ENCODE measurements at regions not wholly inside any gene's neighbourhood (a gene's known extent, or its start where the extent isn't known, plus 50 kb on each side); places are given as distances from the start of the nearest gene placed in this dataset.

- DNase-seq (ENCODE audit: low spot score) = no peak
Measured at GRCh38 chr6:12381587-12381986, 91.4 kb downstream of the EDN1 start.

- DNase-seq (ENCODE audit: low spot score) = no peak
Measured at GRCh38 chr6:12383448-12383847, 93.3 kb downstream of the EDN1 start.

- DNase-seq (ENCODE audit: low spot score) = no peak
Measured at GRCh38 chr6:12384357-12384912, 94.3 kb downstream of the EDN1 start.

GRCh38 chr6:12385316-12385715, 95.2 kb downstream of the EDN1 start:
- DNase-seq (ENCODE audit: low spot score) = no peak

- DNase-seq (ENCODE audit: low spot score) = no peak
Measured at GRCh38 chr6:12386816-12387215, 96.7 kb downstream of the EDN1 start.

- DNase-seq (ENCODE audit: low spot score) = no peak
Measured at GRCh38 chr6:12391472-12391871, 101.3 kb downstream of the EDN1 start.

- no peak for DNase-seq (ENCODE audit: low spot score)
Measured at GRCh38 chr6:12392490-12392889, 102.3 kb downstream of the EDN1 start.

GRCh38 chr6:12393100-12393499, 102.9 kb downstream of the EDN1 start:
- no peak for DNase-seq (ENCODE audit: low spot score)

- no peak for DNase-seq (ENCODE audit: low spot score)
Measured at GRCh38 chr6:12394170-12394569, 104.0 kb downstream of the EDN1 start.

- DNase-seq (ENCODE audit: low spot score) = no peak
Measured at GRCh38 chr6:12395898-12396297, 105.7 kb downstream of the EDN1 start.

- DNase-seq (ENCODE audit: low spot score) = no peak
Measured at GRCh38 chr6:12401200-12401599, 111.0 kb downstream of the EDN1 start.

GRCh38 chr6:12403201-12403826, 113.2 kb downstream of the EDN1 start:
- no peak for DNase-seq (ENCODE audit: low spot score)

GRCh38 chr6:12403947-12404647, 113.9 kb downstream of the EDN1 start:
- DNase-seq (ENCODE audit: low spot score) = no peak

GRCh38 chr6:12404651-12405050, 114.5 kb downstream of the EDN1 start:
- no peak for DNase-seq (ENCODE audit: low spot score)

- DNase-seq (ENCODE audit: low spot score) = no peak
Measured at GRCh38 chr6:12408752-12409151, 118.6 kb downstream of the EDN1 start.

- DNase-seq (ENCODE audit: low spot score) = no peak
Measured at GRCh38 chr6:12410946-12411345, 120.8 kb downstream of the EDN1 start.

- DNase-seq (ENCODE audit: low spot score) = no peak
Measured at GRCh38 chr6:12414096-12414675, 124.0 kb downstream of the EDN1 start.

- DNase-seq (ENCODE audit: low spot score) = no peak
Measured at GRCh38 chr6:12415980-12416598, 125.9 kb downstream of the EDN1 start.

GRCh38 chr6:12417191-12417590, 127.0 kb downstream of the EDN1 start:
- DNase-seq (ENCODE audit: low spot score) = no peak

GRCh38 chr6:12418946-12419345, 128.8 kb downstream of the EDN1 start:
- DNase-seq (ENCODE audit: low spot score) = no peak

- DNase-seq (ENCODE audit: low spot score) = no peak
Measured at GRCh38 chr6:12419631-12420272, 129.6 kb downstream of the EDN1 start.

- DNase-seq (ENCODE audit: low spot score) = no peak
Measured at GRCh38 chr6:12420626-12421025, 130.5 kb downstream of the EDN1 start.

All from SK-N-DZ (cell line).